Tibial artery (tissue), 4 donors: ENCODE measurements at regions not wholly inside any gene's neighbourhood (a gene's known extent, or its start where the extent isn't known, plus 50 kb on each side); places are given as distances from the start of the nearest gene placed in this dataset.

Experiments
- DNase-seq, 2 donors: peaks; one replicate each; pipeline ENCODE4 v3.0.0-alpha.2; 2019
- H3K27ac ChIP-seq, 2 donors: fragments of 200-600 bp; sonication (generic) in 1 of 2; 1 replicate in 1 of 2; 2 replicates in 1 of 2; pipeline ENCODE4 v1.5.1; 2018 to 2019; ENCODE audit warnings: mild to moderate bottlenecking in 1 of 2
- H3K27me3 ChIP-seq, 2 donors: fragments of 200-600 bp; sonication (generic) in 1 of 2; one replicate each; pipeline versions ENCODE4 v1.5.1 to v1.6.0; 2016 to 2019
- H3K36me3 ChIP-seq, 3 donors: fragments of 200-600 bp; sonication (generic) in 2 of 3; one replicate each; pipeline ENCODE4 v1.5.1; 2016 to 2019; ENCODE audit warnings: mild to moderate bottlenecking in 2 of 3
- H3K4me1 ChIP-seq, 4 donors: fragments of 200-600 bp; sonication (generic) in 2 of 4; 1 replicate in 3 of 4; 2 replicates in 1 of 4; pipeline ENCODE4 v1.5.1; 2016 to 2019
- H3K4me3 ChIP-seq, 2 donors: fragments of 200-600 bp; sonication (generic) in 1 of 2; 1 replicate in 1 of 2; 2 replicates in 1 of 2; pipeline ENCODE4 v1.5.1; 2018 to 2019; ENCODE audit warnings: mild to moderate bottlenecking in 2 of 2
- H3K9me3 ChIP-seq, 3 donors: fragments of 200-600 bp; sonication (generic) in 1 of 3; one replicate each; pipeline ENCODE4 v1.5.1; 2016 to 2019
- CTCF ChIP-seq, 2 experiments: fragments of 200-600 bp in 1 of 2; fragments of 450-650 bp in 1 of 2; IDR thresholded peaks; one replicate each; pipeline ENCODE4 v1.5.1; 2017 to 2019; ENCODE audit warnings: antibody characterized with exemption in 2 of 2, mild to moderate bottlenecking in 1 of 2, moderate library complexity in 1 of 2
- intact Hi-C: fragments of 100-400 bp; cut with DNase I; formaldehyde crosslinking; loops from one replicate; pipeline ENCODE4 v1.15.0; 2023; ENCODE audit warnings: low total_unique reads

GRCh38 chr2:60320724-60321123, 232.7 kb downstream of the BCL11A start:
- H3K36me3 ChIP-seq, result no peaks in the 10 kb centered on the region
- no peak overlapping the region for H3K27ac ChIP-seq
- H3K9me3 ChIP-seq, result no peaks in the 10 kb centered on the region
- no peak overlapping the region for H3K4me3 ChIP-seq
- H3K4me1 ChIP-seq, result no peaks in the 10 kb centered on the region
- no peaks in the 10 kb centered on the region for H3K27me3 ChIP-seq
- TF ChIP-seq CTCF (IDR thresholded peaks at IDR 0.05), result no peak
- DNase-seq, result no peak
- intact Hi-C loops, result no loop called here

GRCh38 chr2:60319031-60319547, 234.4 kb downstream of the BCL11A start:
- intact Hi-C loops, result no loop called here

DNA sequence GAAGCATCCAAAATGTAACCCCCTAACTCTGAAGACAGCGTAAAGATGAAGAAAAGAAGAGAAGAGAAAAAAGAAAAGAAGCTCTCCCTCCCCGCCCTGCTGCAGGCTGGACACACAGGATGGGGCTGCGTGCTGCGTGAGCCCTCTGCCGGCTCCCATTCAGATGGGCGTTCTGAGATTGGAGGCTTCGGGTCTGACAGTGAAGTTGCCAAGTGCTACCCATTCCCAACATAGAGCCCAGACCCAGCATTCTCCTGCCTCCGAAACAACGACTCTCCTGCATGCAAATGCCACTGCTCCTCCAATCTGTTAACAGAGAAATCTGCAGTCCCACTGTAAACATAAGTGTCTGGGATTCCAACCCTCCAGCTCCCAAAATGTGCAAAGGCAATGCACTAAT, 234.9 kb downstream of the BCL11A start:
- no peak for DNase-seq
- Histone ChIP-seq H3K27ac (no peak overlapping the region), H3K4me3 (no peak overlapping the region), H3K36me3 (no peaks in the 10 kb centered on the region), H3K9me3 (no peaks in the 10 kb centered on the region), H3K4me1 (no peaks in the 10 kb centered on the region), H3K27me3 (no peaks in the 10 kb centered on the region)
- intact Hi-C loops, result no loop called here
- TF ChIP-seq CTCF (IDR thresholded peaks at IDR 0.05), result no peak

More at GRCh38 chr2:60319031-60319547, 234.4 kb downstream of the BCL11A start:
- no peaks in the 10 kb centered on the region for H3K4me1 ChIP-seq
- H3K36me3 ChIP-seq, result no peaks in the 10 kb centered on the region
- H3K4me3 ChIP-seq, result no peak overlapping the region
- no peaks in the 10 kb centered on the region for H3K9me3 ChIP-seq
- DNase-seq, result no peak
- H3K27me3 ChIP-seq, result no peaks in the 10 kb centered on the region
- TF ChIP-seq CTCF (IDR thresholded peaks at IDR 0.05), result no peak
- H3K27ac ChIP-seq, result no peak overlapping the region

- Histone ChIP-seq H3K4me1 (no peaks in the 10 kb centered on the region), H3K9me3 (no peaks in the 10 kb centered on the region), H3K27ac (no peak overlapping the region), H3K27me3 (no peaks in the 10 kb centered on the region), H3K4me3 (no peak overlapping the region), H3K36me3 (no peaks in the 10 kb centered on the region)
- DNase-seq, result no peak
- intact Hi-C loops, result no loop called here
- no peak for TF ChIP-seq CTCF (IDR thresholded peaks at IDR 0.05)
These were observed 235.6 kb downstream of the BCL11A start for GRCh38 chr2:60317844-60318243.

- TF ChIP-seq CTCF (IDR thresholded peaks at IDR 0.05), result no peak
- no peak overlapping the region for H3K27ac ChIP-seq
- H3K4me3 ChIP-seq, result no peak overlapping the region
- DNase-seq, result no peak
- no peaks in the 10 kb centered on the region for H3K9me3 ChIP-seq
- H3K4me1 ChIP-seq, result no peaks in the 10 kb centered on the region
- intact Hi-C loops, result no loop called here
- H3K36me3 ChIP-seq, result no peaks in the 10 kb centered on the region
- no peaks in the 10 kb centered on the region for H3K27me3 ChIP-seq
These were observed 236.4 kb downstream of the BCL11A start for GRCh38 chr2:60317034-60317386.

DNA sequence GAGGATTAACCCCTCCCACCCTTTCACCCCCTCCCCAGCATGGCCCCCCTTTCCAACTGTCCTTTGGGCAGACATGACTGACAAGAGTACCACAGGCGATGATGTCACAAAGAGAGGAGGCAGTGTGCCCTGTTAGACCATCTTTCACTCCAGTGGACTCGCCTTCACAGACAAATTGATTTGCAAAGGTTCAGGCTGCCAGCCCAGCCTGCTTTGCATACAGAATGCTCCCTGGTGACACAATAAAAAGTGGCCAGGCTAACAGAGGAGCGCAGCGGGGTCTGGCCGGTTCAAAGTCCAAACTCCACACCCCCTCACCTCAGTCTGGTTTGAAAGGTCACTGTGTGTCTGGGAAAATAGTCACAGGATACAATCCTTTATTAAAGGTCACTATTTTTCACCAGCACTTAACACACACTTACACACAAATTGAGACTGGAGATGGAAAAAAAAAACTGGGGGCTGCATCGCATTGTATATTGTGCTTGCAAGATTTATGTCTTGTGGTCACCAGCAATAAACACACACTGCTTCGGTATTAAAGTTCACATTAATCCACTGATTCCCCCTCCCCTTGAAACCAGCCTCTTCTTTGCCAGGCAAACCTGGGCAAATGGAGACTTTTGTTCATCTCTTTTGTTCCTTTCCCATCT, 236.9 kb downstream of the BCL11A start:
- DNase-seq, result no peak
- intact Hi-C loops, result no loop called here

More for the DNA sequence above, 236.9 kb downstream of the BCL11A start:
- H3K4me1 ChIP-seq, result no peaks in the 10 kb centered on the region
- H3K4me3 ChIP-seq, result no peak overlapping the region
- TF ChIP-seq CTCF (IDR thresholded peaks at IDR 0.05), result no peak
- H3K36me3 ChIP-seq, result no peaks in the 10 kb centered on the region
- no peak overlapping the region for H3K27ac ChIP-seq
- no peaks in the 10 kb centered on the region for H3K27me3 ChIP-seq
- H3K9me3 ChIP-seq, result no peaks in the 10 kb centered on the region
